Left lung (tissue), 4 donors: ENCODE measurements at regions not wholly inside any gene's neighbourhood (a gene's known extent, or its start where the extent isn't known, plus 50 kb on each side); places are given as distances from the start of the nearest gene placed in this dataset.

Experiments used
- ATAC-seq: fragments of 200-7000 bp; cut with Tn5 transposase; one replicate; pipeline ENCODE4 v1.9.1; 2020; ENCODE audit warnings: moderate library complexity
- DNase-seq, 4 donors: peaks; one replicate each; pipeline ENCODE4 v3.0.0-alpha.2; 2013 to 2020
- H3K27ac ChIP-seq, 2 donors: fragments of 200-600 bp; sonication (generic) in 1 of 2; one replicate each; pipeline versions ENCODE4 v1.5.0 to v1.8.0; 2020 to 2021
- H3K27me3 ChIP-seq, 2 donors: fragments of 200-600 bp; sonication (generic) in 1 of 2; one replicate each; pipeline versions ENCODE4 v1.5.0 to v1.8.0; 2020 to 2021
- H3K36me3 ChIP-seq, 2 donors: fragments of 200-600 bp; sonication (generic) in 1 of 2; one replicate each; pipeline versions ENCODE4 v1.5.0 to v1.8.0; 2020 to 2021
- H3K4me1 ChIP-seq, 2 donors: fragments of 200-600 bp; one replicate each; pipeline ENCODE4 v1.8.0; 2021
- H3K4me3 ChIP-seq, 2 donors: fragments of 200-600 bp; sonication (generic) in 1 of 2; one replicate each; pipeline versions ENCODE4 v1.5.0 to v1.8.0; 2020 to 2021; ENCODE audit warnings: mild to moderate bottlenecking in 1 of 2
- H3K9me3 ChIP-seq, 2 donors: fragments of 200-600 bp; sonication (generic) in 1 of 2; one replicate each; pipeline versions ENCODE4 v1.5.0 to v1.8.0; 2020 to 2021
- CTCF ChIP-seq, 2 donors: fragments of 200-600 bp; sonication (generic) in 1 of 2; IDR thresholded peaks; one replicate each; pipeline versions ENCODE4 v1.5.0 to v1.8.0; 2021; ENCODE audit warnings: antibody characterized with exemption in 2 of 2
- intact Hi-C, 2 donors: fragments of 100-400 bp; cut with DNase I; formaldehyde crosslinking; loops; one replicate each; pipeline versions ENCODE4 v1.11.2 to v1.14.2; 2022
- donor health status: DM: no; HTN: yes; CAD: no.
- donor health status: DM: no; HTN: no; CAD: no.

- H3K27ac ChIP-seq = no peak overlapping the region
- no peaks in the 10 kb centered on the region for H3K27me3 ChIP-seq
- intact Hi-C loops = no loop called here
- TF ChIP-seq CTCF (IDR thresholded peaks at IDR 0.05) = no peak
- H3K9me3 ChIP-seq = no peaks in the 10 kb centered on the region
- DNase-seq (peak in 1 of 4 donors; percentile 40), ATAC-seq (peak; percentile 92)
- no peaks in the 10 kb centered on the region for H3K4me1 ChIP-seq
- H3K4me3 ChIP-seq = no peak overlapping the region
- no peaks in the 10 kb centered on the region for H3K36me3 ChIP-seq
Measured at GRCh38 chr5:158629591-158630312, 470.0 kb downstream of the EBF1 start.

GRCh38 chr5:158626718-158627117, 473.0 kb downstream of the EBF1 start:
- Histone ChIP-seq H3K27ac (no peak overlapping the region), H3K27me3 (no peaks in the 10 kb centered on the region), H3K4me3 (no peak overlapping the region), H3K9me3 (no peaks in the 10 kb centered on the region), H3K4me1 (no peaks in the 10 kb centered on the region), H3K36me3 (no peaks in the 10 kb centered on the region)
- ATAC-seq (no peak), DNase-seq (no peak)
- no peak for TF ChIP-seq CTCF (IDR thresholded peaks at IDR 0.05)
- intact Hi-C loops = no loop called here

GRCh38 chr5:158623971-158624370, 475.7 kb downstream of the EBF1 start:
- H3K4me1 ChIP-seq = no peaks in the 10 kb centered on the region
- ATAC-seq = no peak
- no peak for DNase-seq
- TF ChIP-seq CTCF (IDR thresholded peaks at IDR 0.05) = no peak
- intact Hi-C loops = no loop called here
- no peaks in the 10 kb centered on the region for H3K36me3 ChIP-seq
- no peaks in the 10 kb centered on the region for H3K27me3 ChIP-seq
- H3K27ac ChIP-seq = no peak overlapping the region
- H3K9me3 ChIP-seq = no peaks in the 10 kb centered on the region
- no peak overlapping the region for H3K4me3 ChIP-seq

DNA sequence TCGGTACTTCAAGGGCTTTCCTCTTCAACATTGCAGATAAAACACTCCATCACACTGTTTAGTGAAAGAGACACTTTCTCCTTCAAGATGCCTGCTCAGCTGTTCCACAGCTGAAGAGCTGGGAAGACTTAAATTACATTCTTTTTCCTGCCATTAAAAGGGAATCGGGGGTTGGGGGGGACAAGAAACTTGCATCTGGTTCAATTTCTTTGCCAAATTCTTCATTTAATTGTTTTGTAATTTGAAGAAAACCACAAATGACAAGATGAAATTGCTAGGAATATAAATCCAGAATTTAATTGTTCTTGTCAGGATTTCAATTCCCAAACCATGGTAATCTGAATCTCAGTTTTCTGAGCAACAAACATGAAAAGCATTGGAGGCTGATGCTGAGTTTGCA, 478.3 kb downstream of the EBF1 start:
- DNase-seq = no peak
- H3K36me3 ChIP-seq = no peaks in the 10 kb centered on the region

More for the DNA sequence above, 478.3 kb downstream of the EBF1 start:
- Histone ChIP-seq H3K27me3 (no peaks in the 10 kb centered on the region), H3K27ac (no peak overlapping the region), H3K9me3 (no peaks in the 10 kb centered on the region), H3K4me3 (no peak overlapping the region), H3K4me1 (no peaks in the 10 kb centered on the region)
- no peak for TF ChIP-seq CTCF (IDR thresholded peaks at IDR 0.05)
- ATAC-seq = no peak
- intact Hi-C loops = no loop called here
